SK-N-SH (cell line): ENCODE measurements at regions not wholly inside any gene's neighbourhood (a gene's known extent, or its start where the extent isn't known, plus 50 kb on each side); places are given as distances from the start of the nearest gene placed in this dataset.

Experiments
- NFIC ChIP-seq: IDR thresholded peaks from 2 replicates; pipeline ENCODE4 v1.4.0; 2012; ENCODE audit warnings: borderline replicate concordance
- POLR2AphosphoS5 ChIP-seq: IDR thresholded peaks from 2 replicates; pipeline ENCODE4 v1.6.1; 2012; ENCODE audit warnings: low read depth, low read length
- TAF1 ChIP-seq: IDR thresholded peaks from 2 replicates; pipeline ENCODE4 v1.6.1; 2012; ENCODE audit warnings: low read depth, mild to moderate bottlenecking, low read length, moderate library complexity, borderline replicate concordance
- TF ChIP-seq, protein P1 (sequence below): fragments of 200-600 bp; sonication (generic); IDR thresholded peaks from 2 replicates; pipeline ENCODE4 v1.6.1; 2017; ENCODE audit warnings: antibody characterized with exemption, mild to moderate bottlenecking, moderate library complexity
- TF ChIP-seq, protein P2 (sequence below): IDR thresholded peaks from 2 replicates; pipeline ENCODE4 v1.4.0; 2012; ENCODE audit warnings: low read depth

DNA sequence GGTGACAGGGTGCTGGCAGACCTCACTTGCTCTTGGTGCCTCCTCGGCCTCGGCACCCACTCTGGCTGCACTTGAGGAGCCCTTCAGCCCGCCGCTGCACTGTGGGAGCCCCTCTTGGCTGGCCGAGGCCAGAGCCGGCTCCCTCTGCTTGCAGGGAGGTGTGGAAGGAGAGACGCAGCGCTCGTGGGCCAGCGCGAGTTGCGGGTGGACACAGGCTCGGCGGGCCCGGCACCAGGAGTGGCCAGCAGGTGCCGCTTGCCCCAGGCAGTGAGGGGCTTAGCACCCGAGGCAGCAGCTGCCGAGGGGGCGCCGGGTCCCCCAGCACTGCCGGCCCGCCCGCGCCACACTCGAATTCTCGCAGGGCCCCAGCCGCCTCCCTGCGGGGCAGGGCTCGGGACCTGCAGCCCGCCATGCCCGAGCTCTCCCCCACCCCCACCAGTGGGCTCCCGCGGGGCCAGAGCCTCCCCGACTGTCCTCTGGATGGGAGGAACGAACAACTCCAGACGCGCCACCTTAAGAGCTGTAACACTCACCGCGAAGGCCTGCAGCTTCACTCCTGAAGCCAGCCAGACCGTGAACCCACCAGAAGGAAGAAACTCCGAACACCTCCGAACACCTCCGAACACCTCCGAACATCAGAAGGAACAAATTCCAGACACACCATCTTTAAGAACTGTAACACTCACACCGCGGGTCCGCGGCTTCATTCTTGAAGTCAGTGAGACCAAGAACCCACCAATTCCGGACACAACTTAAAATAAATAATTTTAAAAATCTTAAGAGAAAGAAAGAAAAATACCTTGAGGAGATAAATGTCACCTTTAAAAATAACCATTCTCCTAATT is 311.1 kb upstream of the SLC7A11 start:
- TF ChIP-seq NFIC (no peak), TAF1 (no peak), POLR2AphosphoS5 (no peak)
- TF ChIP-seq, protein P1, sequence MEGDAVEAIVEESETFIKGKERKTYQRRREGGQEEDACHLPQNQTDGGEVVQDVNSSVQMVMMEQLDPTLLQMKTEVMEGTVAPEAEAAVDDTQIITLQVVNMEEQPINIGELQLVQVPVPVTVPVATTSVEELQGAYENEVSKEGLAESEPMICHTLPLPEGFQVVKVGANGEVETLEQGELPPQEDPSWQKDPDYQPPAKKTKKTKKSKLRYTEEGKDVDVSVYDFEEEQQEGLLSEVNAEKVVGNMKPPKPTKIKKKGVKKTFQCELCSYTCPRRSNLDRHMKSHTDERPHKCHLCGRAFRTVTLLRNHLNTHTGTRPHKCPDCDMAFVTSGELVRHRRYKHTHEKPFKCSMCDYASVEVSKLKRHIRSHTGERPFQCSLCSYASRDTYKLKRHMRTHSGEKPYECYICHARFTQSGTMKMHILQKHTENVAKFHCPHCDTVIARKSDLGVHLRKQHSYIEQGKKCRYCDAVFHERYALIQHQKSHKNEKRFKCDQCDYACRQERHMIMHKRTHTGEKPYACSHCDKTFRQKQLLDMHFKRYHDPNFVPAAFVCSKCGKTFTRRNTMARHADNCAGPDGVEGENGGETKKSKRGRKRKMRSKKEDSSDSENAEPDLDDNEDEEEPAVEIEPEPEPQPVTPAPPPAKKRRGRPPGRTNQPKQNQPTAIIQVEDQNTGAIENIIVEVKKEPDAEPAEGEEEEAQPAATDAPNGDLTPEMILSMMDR: no peak
- TF ChIP-seq, protein P2, sequence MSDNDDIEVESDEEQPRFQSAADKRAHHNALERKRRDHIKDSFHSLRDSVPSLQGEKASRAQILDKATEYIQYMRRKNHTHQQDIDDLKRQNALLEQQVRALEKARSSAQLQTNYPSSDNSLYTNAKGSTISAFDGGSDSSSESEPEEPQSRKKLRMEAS: no peak
